ENCODE measurements at regions not wholly inside any gene's neighbourhood (a gene's known extent, or its start where the extent isn't known, plus 50 kb on each side); places are given as distances from the start of the nearest gene placed in this dataset.

- no peak overlapping the region for H2AFZ ChIP-seq (ENCODE audit: low read length)
- no peak overlapping the region for H3K4me2 ChIP-seq (ENCODE audit: low read depth, low read length)
- peaks cover 3% of the 10 kb centered on the region; the same call in 1 of the 2 replicates for H3F3A ChIP-seq (ENCODE audit: insufficient read depth, low read length)
- no peaks in the 10 kb centered on the region for H3K27me3 ChIP-seq (replicated peaks; ENCODE audit: insufficient read depth, low read length)
- TF ChIP-seq CTCF (IDR thresholded peaks at IDR 0.05; ENCODE audit: low read length) = no peak
- TF ChIP-seq EZH2phosphoT487 (IDR thresholded peaks at IDR 0.05; ENCODE audit: low read length) = no peak
- no peak for TF ChIP-seq EZH2 (optimal IDR thresholded peaks at IDR 0.05; ENCODE audit: low read depth, low read length)
- H3K4me3 ChIP-seq (ENCODE audit: low read length) = no peak overlapping the region
- H4K20me1 ChIP-seq (ENCODE audit: insufficient read depth, low read length) = no peaks in the 10 kb centered on the region
- no peaks in the 10 kb centered on the region for H3K79me2 ChIP-seq (ENCODE audit: low read length)
- no peaks in the 10 kb centered on the region for H3K9me2 ChIP-seq (replicated peaks; ENCODE audit: insufficient read depth, low read length)
- no peak overlapping the region for H3K27ac ChIP-seq (ENCODE audit: low read length)
- no peak overlapping the region for H3K9ac ChIP-seq (ENCODE audit: low read length)
- H3K9me3 ChIP-seq (replicated peaks; ENCODE audit: insufficient read depth, low read length) = no peaks in the 10 kb centered on the region; the same call in 1 of the 2 replicates
- H3K36me3 ChIP-seq (replicated peaks; ENCODE audit: insufficient read depth, low read length) = no peaks in the 10 kb centered on the region
- DNase-seq = no peak
- H3K4me1 ChIP-seq (ENCODE audit: low read length) = peaks cover 7% of the 10 kb centered on the region
Measured at GRCh38 chr2:13662055-13662454, 945.3 kb downstream of the TRIB2 start.

GRCh38 chr2:13666582-13667414 is 950.1 kb downstream of the TRIB2 start:
- H3K4me1 ChIP-seq (ENCODE audit: low read length) = peaks cover 14% of the 10 kb centered on the region
- TF ChIP-seq EZH2 (optimal IDR thresholded peaks at IDR 0.05; ENCODE audit: low read depth, low read length) (no peak), CTCF (IDR thresholded peaks at IDR 0.05; ENCODE audit: low read length) (no peak), EZH2phosphoT487 (IDR thresholded peaks at IDR 0.05; ENCODE audit: low read length) (no peak)
- peak overlapping the region; percentile 34 for H3K4me2 ChIP-seq (ENCODE audit: low read depth, low read length)
- H3K9ac ChIP-seq (ENCODE audit: low read length) = no peak overlapping the region
- H3K79me2 ChIP-seq (ENCODE audit: low read length) = no peaks in the 10 kb centered on the region
- H3K27ac ChIP-seq (ENCODE audit: low read length) = peak overlapping the region; percentile 11; the same call in 1 of the 2 replicates
- no peak overlapping the region for H2AFZ ChIP-seq (ENCODE audit: low read length)
- no peaks in the 10 kb centered on the region for H4K20me1 ChIP-seq (ENCODE audit: insufficient read depth, low read length)
- DNase-seq = peak; percentile 81
- no peaks in the 10 kb centered on the region for H3K9me2 ChIP-seq (replicated peaks; ENCODE audit: insufficient read depth, low read length)
- no peaks in the 10 kb centered on the region for H3K36me3 ChIP-seq (replicated peaks; ENCODE audit: insufficient read depth, low read length)
- peaks cover 5% of the 10 kb centered on the region; the same call in 1 of the 2 replicates for H3K27me3 ChIP-seq (replicated peaks; ENCODE audit: insufficient read depth, low read length)
- peaks cover 3% of the 10 kb centered on the region; the same call in 1 of the 2 replicates for H3F3A ChIP-seq (ENCODE audit: insufficient read depth, low read length)
- H3K4me3 ChIP-seq (ENCODE audit: low read length) = no peak overlapping the region
- no peaks in the 10 kb centered on the region; the same call in 1 of the 2 replicates for H3K9me3 ChIP-seq (replicated peaks; ENCODE audit: insufficient read depth, low read length)

GRCh38 chr2:13667415-13667757 is 950.6 kb downstream of the TRIB2 start:
- H4K20me1 ChIP-seq (ENCODE audit: insufficient read depth, low read length) = no peaks in the 10 kb centered on the region
- H3K27ac ChIP-seq (ENCODE audit: low read length) = no peak overlapping the region
- no peak for DNase-seq
- no peaks in the 10 kb centered on the region for H3K79me2 ChIP-seq (ENCODE audit: low read length)
- peaks cover 14% of the 10 kb centered on the region for H3K4me1 ChIP-seq (ENCODE audit: low read length)
- no peaks in the 10 kb centered on the region for H3K36me3 ChIP-seq (replicated peaks; ENCODE audit: insufficient read depth, low read length)
- no peak overlapping the region for H2AFZ ChIP-seq (ENCODE audit: low read length)
- no peak overlapping the region for H3K9ac ChIP-seq (ENCODE audit: low read length)
- TF ChIP-seq EZH2phosphoT487 (IDR thresholded peaks at IDR 0.05; ENCODE audit: low read length) (no peak), CTCF (IDR thresholded peaks at IDR 0.05; ENCODE audit: low read length) (no peak), EZH2 (optimal IDR thresholded peaks at IDR 0.05; ENCODE audit: low read depth, low read length) (no peak)
- H3K27me3 ChIP-seq (replicated peaks; ENCODE audit: insufficient read depth, low read length) = peaks cover 5% of the 10 kb centered on the region; the same call in 1 of the 2 replicates
- H3K4me3 ChIP-seq (ENCODE audit: low read length) = no peak overlapping the region
- no peaks in the 10 kb centered on the region for H3K9me2 ChIP-seq (replicated peaks; ENCODE audit: insufficient read depth, low read length)
- H3K9me3 ChIP-seq (replicated peaks; ENCODE audit: insufficient read depth, low read length) = no peaks in the 10 kb centered on the region; the same call in 1 of the 2 replicates
- peaks cover 3% of the 10 kb centered on the region; the same call in 1 of the 2 replicates for H3F3A ChIP-seq (ENCODE audit: insufficient read depth, low read length)
- peak overlapping the region; percentile 34 for H3K4me2 ChIP-seq (ENCODE audit: low read depth, low read length)
